H1 (cell line): ENCODE measurements at regions not wholly inside any gene's neighbourhood (a gene's known extent, or its start where the extent isn't known, plus 50 kb on each side); places are given as distances from the start of the nearest gene placed in this dataset.

Experiments used
- ATF3 ChIP-seq: IDR thresholded peaks from 2 replicates; pipeline ENCODE4 v1.6.1; 2011; ENCODE audit warnings: low read depth, mild to moderate bottlenecking, low read length; ENCODE audit not compliant: insufficient read depth
- CHD7 ChIP-seq: fragments of 300-600 bp; sonication (generic); IDR thresholded peaks from 2 replicates; pipeline ENCODE4 v1.7.1; 2012; ENCODE audit warnings: low read length, moderate library complexity, mild to moderate bottlenecking, inconsistent platforms; ENCODE audit not compliant: insufficient replicate concordance
- CTCF ChIP-seq, 3 experiments: IDR thresholded peaks; 1 replicate in 2 of 3; 2 replicates in 1 of 3; pipeline versions ENCODE4 v1.5.1 to v1.6.1; 2011; ENCODE audit warnings: low read length in 3 of 3, mild to moderate bottlenecking in 3 of 3, inconsistent platforms in 2 of 3, low read depth in 1 of 3, moderate library complexity in 1 of 3; ENCODE audit not compliant: insufficient read depth in 1 of 3; ENCODE audit errors: control extremely low read depth in 1 of 3
- MAFK ChIP-seq: IDR thresholded peaks from 2 replicates; pipeline ENCODE4 v1.6.1; 2012; ENCODE audit warnings: low read depth, mild to moderate bottlenecking, improper control_type of control experiment, low read length
- POLR2A ChIP-seq, 2 experiments: IDR thresholded peaks; 1 replicate in 1 of 2; 2 replicates in 1 of 2; pipeline ENCODE4 v1.6.1; 2011; ENCODE audit warnings: low read depth in 2 of 2, low read length in 2 of 2, mild to moderate bottlenecking in 2 of 2; ENCODE audit errors: control extremely low read depth in 1 of 2
- POLR2AphosphoS5 ChIP-seq: IDR thresholded peaks from 2 replicates; pipeline ENCODE4 v1.6.1; 2011; ENCODE audit warnings: low read depth, low read length
- RNF2 ChIP-seq: fragments of 200-900, 300-1000 bp; sonication (generic); IDR thresholded peaks from 2 replicates; pipeline ENCODE4 v1.7.1; 2016; ENCODE audit warnings: borderline replicate concordance, low read depth, mild to moderate bottlenecking, antibody characterized with exemption, low read length; ENCODE audit not compliant: poor library complexity, severe bottlenecking; ENCODE audit errors: missing control alignments
- SIRT6 ChIP-seq: IDR thresholded peaks from one replicate; pipeline ENCODE4 v1.7.1; 2012; ENCODE audit warnings: low read length, inconsistent platforms
- TCF12 ChIP-seq: IDR thresholded peaks from 2 replicates; pipeline ENCODE4 v1.6.1; 2011; ENCODE audit warnings: low read depth, mild to moderate bottlenecking, low read length
- YY1 ChIP-seq: IDR thresholded peaks from 2 replicates; pipeline ENCODE4 v1.6.1; 2011; ENCODE audit warnings: low read depth, mild to moderate bottlenecking, low read length

GRCh38 chrX:8075636-8076035 is 95.4 kb downstream of the VCX2 start (continued):
- TF ChIP-seq CHD7 (no peak), TCF12 (no peak), ATF3 (no peak), RNF2 (no peak), POLR2AphosphoS5 (no peak), POLR2A (IDR thresholded peaks at IDR 0.05; ENCODE audit: control extremely low read depth in 1 of 2, low read depth in 2 of 2, low read length in 2 of 2) (no peak), YY1 (no peak), SIRT6 (no peak), MAFK (no peak), CTCF (IDR thresholded peaks at IDR 0.05; ENCODE audit: control extremely low read depth in 1 of 3, insufficient read depth in 1 of 3, low read depth in 1 of 3, low read length in 3 of 3) (no peak)
